ENCODE measurements at regions not wholly inside any gene's neighbourhood (a gene's known extent, or its start where the extent isn't known, plus 50 kb on each side); places are given as distances from the start of the nearest gene placed in this dataset.

- peaks cover 52% of the 10 kb centered on the region for H3K36me3 Mint-ChIP-seq
- peaks cover 79% of the 10 kb centered on the region for H3K9me3 Mint-ChIP-seq
- no peak for DNase-seq (ENCODE audit: low spot score)
- ATAC-seq = no peak
- H3K27me3 Mint-ChIP-seq (ENCODE audit: low read depth) = no peaks in the 10 kb centered on the region; the same call in 1 of the 2 replicates
- CTCF ChIA-PET = no interaction called here
- no peak overlapping the region for H3K4me3 Mint-ChIP-seq
- TF ChIP-seq ZNF317 (CRISPR knock-in tag; IDR thresholded peaks at IDR 0.05; ENCODE audit: borderline replicate concordance, low read depth) (no peak), ELF4 (CRISPR knock-in tag; IDR thresholded peaks at IDR 0.05; ENCODE audit: low read depth) (no peak), E2F5 (CRISPR knock-in tag; IDR thresholded peaks at IDR 0.05) (no peak), ATF6 (CRISPR knock-in tag; IDR thresholded peaks at IDR 0.05) (no peak), SMAD4 (CRISPR knock-in tag; IDR thresholded peaks at IDR 0.05) (no peak), ZNF671 (CRISPR knock-in tag; IDR thresholded peaks at IDR 0.05) (no peak), FOXP1 (CRISPR knock-in tag; IDR thresholded peaks at IDR 0.05; ENCODE audit: borderline replicate concordance) (no peak), ZBTB21 (CRISPR knock-in tag; IDR thresholded peaks at IDR 0.05; ENCODE audit: borderline replicate concordance) (no peak), TP53 (CRISPR knock-in tag; IDR thresholded peaks at IDR 0.05) (no peak), NFE2L1 (CRISPR knock-in tag; IDR thresholded peaks at IDR 0.05) (no peak), SOX15 (CRISPR knock-in tag; IDR thresholded peaks at IDR 0.05) (no peak), ATF1 (CRISPR knock-in tag; IDR thresholded peaks at IDR 0.05) (no peak), ZNF121 (CRISPR knock-in tag; IDR thresholded peaks at IDR 0.05) (no peak)
- TF ChIP-seq, protein P1, sequence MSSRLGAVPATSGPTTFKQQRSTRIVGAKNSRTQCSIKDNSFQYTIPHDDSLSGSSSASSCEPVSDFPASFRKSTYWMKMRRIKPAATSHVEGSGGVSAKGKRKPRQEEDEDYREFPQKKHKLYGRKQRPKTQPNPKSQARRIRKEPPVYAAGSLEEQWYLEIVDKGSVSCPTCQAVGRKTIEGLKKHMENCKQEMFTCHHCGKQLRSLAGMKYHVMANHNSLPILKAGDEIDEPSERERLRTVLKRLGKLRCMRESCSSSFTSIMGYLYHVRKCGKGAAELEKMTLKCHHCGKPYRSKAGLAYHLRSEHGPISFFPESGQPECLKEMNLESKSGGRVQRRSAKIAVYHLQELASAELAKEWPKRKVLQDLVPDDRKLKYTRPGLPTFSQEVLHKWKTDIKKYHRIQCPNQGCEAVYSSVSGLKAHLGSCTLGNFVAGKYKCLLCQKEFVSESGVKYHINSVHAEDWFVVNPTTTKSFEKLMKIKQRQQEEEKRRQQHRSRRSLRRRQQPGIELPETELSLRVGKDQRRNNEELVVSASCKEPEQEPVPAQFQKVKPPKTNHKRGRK (CRISPR knock-in tag; IDR thresholded peaks at IDR 0.05; ENCODE audit: borderline replicate concordance) = no peak
- POLR2A ChIA-PET = no interaction called here
- no peak overlapping the region for H3K27ac Mint-ChIP-seq
- H3K4me1 Mint-ChIP-seq = no peaks in the 10 kb centered on the region
These were observed 870.3 kb upstream of the RAG2 start for GRCh38 chr11:37468344-37468743.

GRCh38 chr11:37465221-37465620 is 867.2 kb upstream of the RAG2 start:
- ChIA-PET POLR2A (no interaction called here), CTCF (no interaction called here)
- DNase-seq (ENCODE audit: low spot score) (no peak), ATAC-seq (no peak)
- H3K27ac Mint-ChIP-seq = no peak overlapping the region
- no peaks in the 10 kb centered on the region; the same call in 1 of the 2 replicates for H3K27me3 Mint-ChIP-seq (ENCODE audit: low read depth)
- no peaks in the 10 kb centered on the region for H3K4me1 Mint-ChIP-seq
- H3K4me3 Mint-ChIP-seq = no peak overlapping the region
- H3K36me3 Mint-ChIP-seq = peaks cover 49% of the 10 kb centered on the region
- peaks cover 70% of the 10 kb centered on the region for H3K9me3 Mint-ChIP-seq
- TF ChIP-seq ZNF263 (CRISPR knock-in tag; IDR thresholded peaks at IDR 0.05; ENCODE audit: low read depth) = no peak
- TF ChIP-seq ZNF423 (CRISPR knock-in tag; IDR thresholded peaks at IDR 0.05) = no peak
- TF ChIP-seq ZNF396 (CRISPR knock-in tag; IDR thresholded peaks at IDR 0.05; ENCODE audit: borderline replicate concordance) = no peak
- no peak for TF ChIP-seq ZNF219 (CRISPR knock-in tag; IDR thresholded peaks at IDR 0.05; ENCODE audit: borderline replicate concordance)
- TF ChIP-seq MXD4 (CRISPR knock-in tag; IDR thresholded peaks at IDR 0.05; ENCODE audit: borderline replicate concordance) = no peak
- TF ChIP-seq, protein P2, sequence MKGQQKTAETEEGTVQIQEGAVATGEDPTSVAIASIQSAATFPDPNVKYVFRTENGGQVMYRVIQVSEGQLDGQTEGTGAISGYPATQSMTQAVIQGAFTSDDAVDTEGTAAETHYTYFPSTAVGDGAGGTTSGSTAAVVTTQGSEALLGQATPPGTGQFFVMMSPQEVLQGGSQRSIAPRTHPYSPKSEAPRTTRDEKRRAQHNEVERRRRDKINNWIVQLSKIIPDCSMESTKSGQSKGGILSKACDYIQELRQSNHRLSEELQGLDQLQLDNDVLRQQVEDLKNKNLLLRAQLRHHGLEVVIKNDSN (CRISPR knock-in tag; IDR thresholded peaks at IDR 0.05) = no peak
- TF ChIP-seq IRF2 (CRISPR knock-in tag; IDR thresholded peaks at IDR 0.05; ENCODE audit: borderline replicate concordance, low read depth) = no peak
- TF ChIP-seq FOXP1 (CRISPR knock-in tag; IDR thresholded peaks at IDR 0.05; ENCODE audit: borderline replicate concordance) = no peak
- TF ChIP-seq E2F5 (CRISPR knock-in tag; IDR thresholded peaks at IDR 0.05) = no peak
- TF ChIP-seq SP1 (CRISPR knock-in tag; conservative IDR thresholded peaks at IDR 0.05) = no peak
- no peak for TF ChIP-seq MYBL2 (CRISPR knock-in tag; IDR thresholded peaks at IDR 0.05)
- no peak for TF ChIP-seq NR3C1 (CRISPR knock-in tag; conservative IDR thresholded peaks at IDR 0.05; ENCODE audit: low read depth)
- no peak for TF ChIP-seq JAZF1 (CRISPR knock-in tag; IDR thresholded peaks at IDR 0.05)
- TF ChIP-seq MLX (CRISPR knock-in tag; IDR thresholded peaks at IDR 0.05) = no peak
- TF ChIP-seq ELF4 (CRISPR knock-in tag; IDR thresholded peaks at IDR 0.05; ENCODE audit: low read depth) = no peak
- TF ChIP-seq TP53 (CRISPR knock-in tag; IDR thresholded peaks at IDR 0.05) = no peak
- no peak for TF ChIP-seq PRRX2 (CRISPR knock-in tag; IDR thresholded peaks at IDR 0.05)
- no peak for TF ChIP-seq ZBTB43 (CRISPR knock-in tag; IDR thresholded peaks at IDR 0.05)

Data from WTC11 (cell line).